Panc1 (cell line): ENCODE measurements at regions not wholly inside any gene's neighbourhood (a gene's known extent, or its start where the extent isn't known, plus 50 kb on each side); places are given as distances from the start of the nearest gene placed in this dataset.

ENCODE experiments used
- POLR2AphosphoS5 ChIP-seq: IDR thresholded peaks from 2 replicates; pipeline ENCODE4 v1.6.1; 2012; ENCODE audit warnings: mild to moderate bottlenecking, low read depth, low read length, moderate library complexity
- REST ChIP-seq, 2 experiments: IDR thresholded peaks; 2 replicates each; pipeline ENCODE4 v1.6.1; 2011 to 2012; ENCODE audit warnings: low read depth in 2 of 2, control low read depth in 1 of 2, low read length in 1 of 2, mild to moderate bottlenecking in 1 of 2, moderate library complexity in 1 of 2; ENCODE audit not compliant: insufficient read depth in 1 of 2
- SIN3A ChIP-seq: IDR thresholded peaks from 2 replicates; pipeline ENCODE4 v1.6.1; 2012; ENCODE audit warnings: low read depth, mild to moderate bottlenecking, low read length, moderate library complexity, borderline replicate concordance; ENCODE audit not compliant: insufficient read depth
- TCF7L2 ChIP-seq: IDR thresholded peaks from 2 replicates; pipeline ENCODE4 v1.6.1; 2011; ENCODE audit warnings: mild to moderate bottlenecking, low read depth, low read length, inconsistent platforms
- TF ChIP-seq, protein P1 (sequence below): fragments of 450-650 bp; IDR thresholded peaks from 2 replicates; pipeline ENCODE4 v1.5.1; 2017; ENCODE audit warnings: mild to moderate bottlenecking

GRCh38 chr6:153594871-153595270, 444.2 kb upstream of the OPRM1 start:
- no peak for TF ChIP-seq REST (IDR thresholded peaks at IDR 0.05; ENCODE audit: insufficient read depth in 1 of 2, low read depth in 2 of 2, low read length in 1 of 2)
- TF ChIP-seq, protein P1, sequence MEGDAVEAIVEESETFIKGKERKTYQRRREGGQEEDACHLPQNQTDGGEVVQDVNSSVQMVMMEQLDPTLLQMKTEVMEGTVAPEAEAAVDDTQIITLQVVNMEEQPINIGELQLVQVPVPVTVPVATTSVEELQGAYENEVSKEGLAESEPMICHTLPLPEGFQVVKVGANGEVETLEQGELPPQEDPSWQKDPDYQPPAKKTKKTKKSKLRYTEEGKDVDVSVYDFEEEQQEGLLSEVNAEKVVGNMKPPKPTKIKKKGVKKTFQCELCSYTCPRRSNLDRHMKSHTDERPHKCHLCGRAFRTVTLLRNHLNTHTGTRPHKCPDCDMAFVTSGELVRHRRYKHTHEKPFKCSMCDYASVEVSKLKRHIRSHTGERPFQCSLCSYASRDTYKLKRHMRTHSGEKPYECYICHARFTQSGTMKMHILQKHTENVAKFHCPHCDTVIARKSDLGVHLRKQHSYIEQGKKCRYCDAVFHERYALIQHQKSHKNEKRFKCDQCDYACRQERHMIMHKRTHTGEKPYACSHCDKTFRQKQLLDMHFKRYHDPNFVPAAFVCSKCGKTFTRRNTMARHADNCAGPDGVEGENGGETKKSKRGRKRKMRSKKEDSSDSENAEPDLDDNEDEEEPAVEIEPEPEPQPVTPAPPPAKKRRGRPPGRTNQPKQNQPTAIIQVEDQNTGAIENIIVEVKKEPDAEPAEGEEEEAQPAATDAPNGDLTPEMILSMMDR: no peak
- no peak for TF ChIP-seq POLR2AphosphoS5
- TF ChIP-seq SIN3A: no peak
- no peak for TF ChIP-seq TCF7L2
